HS-27A (cell line): ENCODE measurements at regions not wholly inside any gene's neighbourhood (a gene's known extent, or its start where the extent isn't known, plus 50 kb on each side); places are given as distances from the start of the nearest gene placed in this dataset.
"Not testable (repeated sequence)": the region's sequence is repeated elsewhere in the genome, so short reads cannot be mapped to it uniquely, and the experiment has no call there.

Source experiments
- DNase-seq: peaks from one replicate; pipeline ENCODE4 v3.0.0-alpha.2; 2012; ENCODE audit warnings: low read depth, missing footprints

DNA sequence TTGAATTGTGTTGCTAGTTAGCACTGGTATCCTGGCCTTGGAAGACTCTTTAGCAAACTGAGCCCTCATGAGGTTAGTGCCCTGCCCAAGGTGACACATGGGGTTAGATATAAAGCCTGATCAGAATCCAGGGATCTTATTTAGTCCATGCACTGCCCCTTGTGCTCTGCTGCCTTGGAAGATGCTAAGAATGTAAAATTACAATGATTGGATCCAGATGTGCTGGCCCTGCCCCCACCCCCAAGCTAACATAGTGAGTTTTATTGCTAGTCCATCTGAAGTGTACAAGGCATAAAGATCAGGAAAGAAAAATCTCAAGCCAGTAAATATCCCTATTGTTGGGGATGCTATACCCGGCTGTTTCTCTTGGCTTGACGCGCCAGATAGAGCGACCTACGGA lies 248.1 kb upstream of the C2CD4B start:
- no peak for DNase-seq

DNA sequence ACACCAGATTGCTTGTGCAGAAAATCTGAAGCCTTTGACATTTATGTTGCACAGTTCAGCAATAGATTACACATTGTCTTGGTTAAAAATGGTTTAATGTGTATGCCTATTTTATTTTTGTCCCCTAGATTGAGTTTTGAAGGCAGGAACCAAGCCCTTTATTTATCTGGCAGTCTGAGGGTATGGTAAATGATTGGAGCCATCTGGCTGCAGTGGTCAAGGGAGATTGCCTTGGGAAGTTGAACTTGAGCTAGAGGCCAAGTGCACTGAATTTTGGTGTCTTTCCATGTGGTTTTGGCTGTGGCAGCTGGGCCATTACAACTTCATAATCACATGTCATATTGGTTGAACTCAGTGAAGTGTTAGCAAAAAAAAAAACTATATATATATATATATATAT lies 248.7 kb upstream of the C2CD4B start:
- DNase-seq, result no peak

DNA sequence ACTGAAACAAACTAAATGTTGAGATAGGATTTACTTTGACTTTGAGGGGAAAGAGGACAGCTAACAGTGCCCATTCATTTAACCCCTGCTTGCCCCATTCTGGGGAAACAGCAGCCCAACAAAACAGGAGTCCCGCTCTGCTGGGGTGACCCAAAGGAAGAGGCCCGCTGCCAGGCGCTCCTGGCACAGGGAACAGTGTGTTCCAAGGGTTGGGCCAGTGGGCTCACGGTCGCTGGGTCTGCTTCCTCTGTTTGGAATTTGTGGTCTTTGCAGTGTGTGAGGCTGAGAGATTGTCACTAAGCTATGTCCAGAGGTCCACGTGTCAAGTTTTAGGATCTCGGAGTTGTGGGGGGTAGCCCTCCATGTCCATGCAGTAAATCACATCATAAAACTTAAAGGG lies 250.4 kb upstream of the C2CD4B start:
- DNase-seq, result no peak

DNA sequence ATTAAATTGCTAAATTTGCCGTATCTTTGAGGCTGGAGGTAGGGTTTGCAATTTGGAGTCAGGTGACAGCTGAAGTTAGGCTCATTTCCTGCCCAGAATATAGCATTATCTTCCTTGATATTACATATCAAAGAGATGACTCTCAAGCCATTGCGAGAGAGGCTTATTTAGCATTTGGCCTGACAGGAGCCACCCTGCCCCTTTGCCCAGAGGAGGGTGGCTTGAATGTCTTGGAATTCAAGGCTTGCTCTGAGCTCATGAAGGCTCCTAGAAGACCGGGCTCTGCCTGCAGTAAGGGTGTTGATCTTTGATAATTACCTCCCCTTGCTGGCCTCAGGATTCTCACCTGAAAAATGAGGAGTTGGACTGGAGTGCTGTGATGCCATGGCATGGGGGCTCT lies 251.4 kb upstream of the C2CD4B start:
- no peak for DNase-seq

DNA sequence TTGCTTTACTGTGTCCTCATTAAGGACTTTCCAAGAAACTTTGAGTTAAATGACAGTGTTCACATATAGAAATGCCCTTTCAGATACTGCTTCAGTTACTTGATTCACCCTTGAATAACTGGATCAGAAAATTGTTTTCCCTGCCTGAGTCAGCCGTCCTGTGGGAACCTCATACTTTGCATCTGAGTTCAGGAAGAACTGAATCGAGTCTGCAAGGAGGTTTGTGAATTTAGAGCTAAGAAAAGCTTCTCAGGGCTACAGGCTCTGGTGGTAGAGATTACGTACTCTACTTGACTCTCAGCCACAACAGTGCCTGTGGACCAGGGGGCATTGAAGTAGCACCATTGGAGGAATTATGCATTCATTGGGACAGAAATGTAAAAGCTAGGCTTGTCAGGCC lies 252.4 kb upstream of the C2CD4B start:
- DNase-seq, result no peak

DNA sequence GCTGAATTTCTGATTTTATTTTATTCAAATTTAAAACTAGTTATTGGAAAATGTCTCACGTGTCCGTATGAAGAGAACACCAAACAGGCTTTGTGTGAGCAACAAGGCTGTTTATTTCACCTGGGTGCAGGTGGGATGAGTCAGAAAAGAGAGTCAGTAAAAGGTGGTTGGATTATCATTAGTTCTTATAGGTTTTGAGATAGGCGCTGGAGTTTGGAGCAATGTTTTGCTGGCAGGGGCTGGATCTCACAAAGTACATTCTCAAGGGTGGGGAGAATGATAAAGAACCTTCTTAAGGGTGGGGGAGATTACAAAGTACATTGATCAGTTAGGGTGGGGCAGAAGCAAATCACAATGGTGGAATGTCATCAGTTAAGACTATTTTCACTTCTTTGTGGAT lies 253.4 kb upstream of the C2CD4B start:
- not testable (repeated sequence) for DNase-seq

- DNase-seq, result no peak
Measured at GRCh38 chr15:62419192-62419591, 254.1 kb upstream of the C2CD4B start.

DNA sequence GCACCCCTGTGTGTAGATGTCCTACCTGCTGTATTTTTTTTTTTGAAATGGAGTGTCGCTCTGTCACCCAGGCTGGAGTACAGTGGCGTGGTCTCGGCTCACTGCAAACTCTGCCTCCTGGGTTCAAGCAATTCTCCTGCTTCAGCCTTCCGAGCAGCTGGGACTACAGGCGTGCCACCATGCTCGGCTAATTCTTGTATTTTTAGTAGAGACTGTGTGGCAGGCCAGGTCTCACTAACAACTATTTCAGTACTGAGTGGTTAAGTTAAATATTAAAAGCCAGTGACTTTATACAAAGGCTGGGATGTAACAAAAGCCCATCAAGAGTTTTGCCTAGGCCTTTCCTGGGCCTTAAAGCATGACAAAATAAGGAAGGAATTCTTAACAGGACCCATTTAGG lies 255.3 kb upstream of the C2CD4B start:
- not testable (repeated sequence) for DNase-seq

GRCh38 chr15:62421289-62421688 lies 256.2 kb upstream of the C2CD4B start:
- DNase-seq, result no peak

DNA sequence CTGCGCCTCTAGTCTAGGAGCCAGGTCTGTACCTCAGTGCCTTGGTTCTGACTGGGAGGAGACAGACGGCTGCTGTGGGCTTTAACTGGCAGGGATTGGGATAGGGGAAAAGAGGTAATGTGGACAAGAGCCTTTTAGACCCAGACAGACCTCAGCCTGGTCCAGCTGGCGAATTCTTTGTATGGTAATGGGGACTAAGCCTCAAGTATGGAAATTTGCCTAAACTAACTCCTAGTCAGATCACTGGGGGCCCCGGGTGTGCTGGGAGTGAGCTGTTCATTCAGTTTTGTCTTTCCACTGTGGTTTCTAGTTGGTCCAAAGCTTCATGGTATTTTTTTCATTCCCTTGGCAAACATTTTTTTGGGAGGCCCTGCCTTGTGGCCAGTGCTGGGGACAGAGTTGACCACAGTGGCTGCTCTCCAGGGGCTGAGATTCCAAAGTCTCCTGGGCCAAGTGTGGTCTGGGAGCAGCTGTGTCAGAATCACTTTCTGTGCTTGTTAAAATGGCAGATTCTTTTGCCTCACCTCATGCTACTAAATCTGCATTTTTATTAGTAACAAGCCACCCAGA lies 261.4 kb upstream of the C2CD4B start:
- DNase-seq, result no peak

GRCh38 chr15:62428259-62428658 lies 263.2 kb upstream of the C2CD4B start:
- DNase-seq, result no peak

GRCh38 chr15:62428851-62429598 lies 263.9 kb upstream of the C2CD4B start:
- DNase-seq, result no peak

DNA sequence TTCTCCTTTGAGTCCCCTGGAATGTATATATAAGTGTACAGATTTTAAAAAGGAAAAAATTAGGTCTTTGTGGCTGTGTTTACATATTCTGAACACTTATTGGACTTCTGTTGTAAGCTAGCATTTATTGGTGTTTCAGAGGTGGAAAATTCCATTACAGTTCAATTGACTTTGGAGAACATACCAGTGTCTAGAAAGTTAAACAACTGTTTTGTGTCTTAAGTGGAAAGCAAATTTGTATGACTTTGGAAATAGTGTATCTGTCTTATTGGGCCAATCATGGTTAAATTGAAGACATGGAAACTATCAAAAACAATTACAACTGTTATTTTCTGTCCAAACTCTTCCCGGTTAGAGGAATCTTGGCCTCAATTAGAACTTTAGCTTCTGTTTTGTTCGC lies 265.0 kb upstream of the C2CD4B start:
- DNase-seq, result no peak

- DNase-seq, result no peak
Measured at GRCh38 chr15:62430552-62430951, 265.5 kb upstream of the C2CD4B start.

- DNase-seq, result no peak
Measured at GRCh38 chr15:62431008-62431797, 266.1 kb upstream of the C2CD4B start.

DNA sequence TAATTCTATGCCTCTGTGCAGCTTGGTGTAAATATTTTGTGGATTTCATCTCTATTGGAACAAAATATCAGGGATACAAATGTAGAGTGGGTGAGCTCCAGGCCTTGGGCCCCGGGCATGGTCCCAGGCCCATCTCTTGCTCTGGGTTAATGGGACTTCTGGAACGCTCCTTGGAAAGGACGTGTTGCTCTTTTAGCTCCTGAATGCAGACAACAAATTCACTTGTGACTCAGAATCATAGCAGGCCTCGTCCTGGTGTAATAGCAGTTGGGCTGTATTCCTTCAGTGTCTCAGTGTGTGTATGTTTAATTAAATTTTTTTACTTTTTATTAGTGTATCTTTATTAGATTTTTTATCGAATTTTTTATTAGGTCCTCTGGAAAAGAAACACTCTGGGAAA lies 266.7 kb upstream of the C2CD4B start:
- no peak for DNase-seq

DNA sequence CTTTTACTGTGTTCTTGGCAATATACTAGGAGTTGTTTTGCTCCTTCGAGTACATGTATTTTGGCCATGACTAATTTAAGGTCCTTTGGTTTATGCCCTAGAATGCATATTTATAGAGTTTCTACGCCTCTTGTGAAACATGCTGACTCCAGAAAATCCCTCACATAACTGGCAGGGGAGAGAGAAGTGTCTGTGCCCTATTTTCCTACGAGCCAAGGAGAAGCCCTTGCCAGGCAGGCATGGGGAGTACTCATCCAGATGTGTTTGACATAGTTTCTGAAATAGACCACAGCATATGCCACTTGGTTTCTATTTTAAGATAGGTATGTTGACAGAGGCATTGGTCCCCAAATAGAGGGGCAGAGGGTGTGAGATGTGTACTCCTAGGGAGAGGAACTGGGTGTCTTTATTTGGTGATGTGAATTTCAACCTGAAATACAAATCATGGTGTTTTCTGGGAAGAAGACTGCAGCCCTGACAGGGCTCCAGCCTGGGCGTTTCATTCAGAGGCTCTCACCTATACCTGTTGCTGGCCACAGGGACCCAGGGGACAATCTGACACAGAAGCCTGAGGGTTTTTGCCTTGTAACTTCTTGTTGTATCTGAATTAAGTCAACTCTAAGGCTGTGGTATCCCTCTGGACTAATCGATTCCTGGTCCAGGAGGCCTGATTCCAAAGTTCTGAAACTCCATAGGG lies 267.8 kb upstream of the C2CD4B start:
- no peak for DNase-seq

- no peak for DNase-seq
Measured at GRCh38 chr15:62436235-62436634, 271.1 kb upstream of the C2CD4B start.

- DNase-seq, result no peak
Measured at GRCh38 chr15:62437753-62438152, 272.7 kb upstream of the C2CD4B start.

GRCh38 chr15:62439543-62440016 lies 274.5 kb upstream of the C2CD4B start:
- no peak for DNase-seq

GRCh38 chr15:62440362-62441105 lies 275.4 kb upstream of the C2CD4B start:
- no peak for DNase-seq
